Muscle layer of duodenum (tissue), 2 donors: ENCODE measurements at regions not wholly inside any gene's neighbourhood (a gene's known extent, or its start where the extent isn't known, plus 50 kb on each side); places are given as distances from the start of the nearest gene placed in this dataset.
"Not testable (repeated sequence)": the region's sequence is repeated elsewhere in the genome, so short reads cannot be mapped to it uniquely, and the experiment has no call there.

Source experiments
- H3K27ac ChIP-seq: one replicate; pipeline ENCODE4 v1.7.0; 2013; ENCODE audit warnings: mild to moderate bottlenecking, low read length
- H3K27me3 ChIP-seq: one replicate; pipeline ENCODE4 v1.7.0; 2013; ENCODE audit warnings: low read depth, mild to moderate bottlenecking, control low read depth, low read length
- H3K36me3 ChIP-seq, 2 donors: one replicate each; pipeline ENCODE4 v1.7.0; 2013; ENCODE audit warnings: low read length in 2 of 2, control low read depth in 1 of 2, mild to moderate bottlenecking in 1 of 2; ENCODE audit not compliant: insufficient read depth in 2 of 2, control insufficient read depth in 1 of 2
- H3K4me1 ChIP-seq, 2 donors: one replicate each; pipeline ENCODE4 v1.7.0; 2013; ENCODE audit warnings: low read length in 2 of 2, mild to moderate bottlenecking in 2 of 2, control low read depth in 1 of 2, moderate library complexity in 1 of 2; ENCODE audit not compliant: insufficient read depth in 2 of 2, control insufficient read depth in 1 of 2
- H3K4me3 ChIP-seq, 2 donors: one replicate each; pipeline ENCODE4 v1.7.0; 2013; ENCODE audit warnings: low read length in 2 of 2, low read depth in 1 of 2, mild to moderate bottlenecking in 1 of 2
- H3K9me3 ChIP-seq, 2 donors: one replicate each; pipeline ENCODE4 v1.7.0; 2013; ENCODE audit warnings: low read length in 2 of 2, control low read depth in 1 of 2, mild to moderate bottlenecking in 1 of 2; ENCODE audit not compliant: control insufficient read depth in 1 of 2
- donor health status: healthy.

- Histone ChIP-seq H3K27ac (no peak overlapping the region), H3K4me3 (no peak overlapping the region), H3K9me3 (peaks cover 0 to 5% of the 10 kb centered on the region in 2 donors), H3K27me3 (no peaks in the 10 kb centered on the region), H3K4me1 (no peaks in the 10 kb centered on the region), H3K36me3 (no peaks in the 10 kb centered on the region)
Measured at GRCh38 chr3:80668600-80669294, 900.9 kb upstream of the ROBO1 start.

GRCh38 chr3:80668100-80668499, 900.3 kb upstream of the ROBO1 start:
- H3K4me1 ChIP-seq: no peaks in the 10 kb centered on the region
- no peaks in the 10 kb centered on the region for H3K36me3 ChIP-seq
- H3K27ac ChIP-seq: no peak overlapping the region
- peaks cover 0 to 5% of the 10 kb centered on the region in 2 donors for H3K9me3 ChIP-seq
- no peak overlapping the region for H3K4me3 ChIP-seq
- no peaks in the 10 kb centered on the region for H3K27me3 ChIP-seq

- H3K36me3 ChIP-seq: no peaks in the 10 kb centered on the region
- no peak overlapping the region for H3K4me3 ChIP-seq
- peaks cover 0 to 3% of the 10 kb centered on the region in 2 donors for H3K9me3 ChIP-seq
- H3K4me1 ChIP-seq: no peaks in the 10 kb centered on the region
- H3K27me3 ChIP-seq: no peaks in the 10 kb centered on the region
- no peak overlapping the region for H3K27ac ChIP-seq
Measured at GRCh38 chr3:80663426-80663825, 895.6 kb upstream of the ROBO1 start.

GRCh38 chr3:80655216-80655615, 887.4 kb upstream of the ROBO1 start:
- no peaks in the 10 kb centered on the region for H3K9me3 ChIP-seq
- no peak overlapping the region for H3K27ac ChIP-seq
- H3K4me3 ChIP-seq: no peak overlapping the region

GRCh38 chr3:80649170-80649569, 881.4 kb upstream of the ROBO1 start:
- Histone ChIP-seq H3K4me1 (no peaks in the 10 kb centered on the region), H3K27ac (no peak overlapping the region), H3K36me3 (no peaks in the 10 kb centered on the region), H3K4me3 (no peak overlapping the region), H3K27me3 (no peaks in the 10 kb centered on the region), H3K9me3 (no peaks in the 10 kb centered on the region)

More at GRCh38 chr3:80655216-80655615, 887.4 kb upstream of the ROBO1 start:
- no peaks in the 10 kb centered on the region for H3K4me1 ChIP-seq
- H3K36me3 ChIP-seq: no peaks in the 10 kb centered on the region
- H3K27me3 ChIP-seq: no peaks in the 10 kb centered on the region

GRCh38 chr3:80643421-80643820, 875.6 kb upstream of the ROBO1 start:
- no peaks in the 10 kb centered on the region for H3K4me1 ChIP-seq
- no peak overlapping the region for H3K4me3 ChIP-seq
- no peaks in the 10 kb centered on the region for H3K9me3 ChIP-seq
- H3K27ac ChIP-seq: no peak overlapping the region
- H3K27me3 ChIP-seq: no peaks in the 10 kb centered on the region
- H3K36me3 ChIP-seq: no peaks in the 10 kb centered on the region

GRCh38 chr3:80618295-80619256, 850.8 kb upstream of the ROBO1 start:
- Histone ChIP-seq H3K4me3 (no peak overlapping the region), H3K36me3 (no peaks in the 10 kb centered on the region), H3K4me1 (no peaks in the 10 kb centered on the region), H3K27me3 (no peaks in the 10 kb centered on the region), H3K27ac (no peak overlapping the region), H3K9me3 (no peaks in the 10 kb centered on the region)

GRCh38 chr3:80612366-80612765, 844.6 kb upstream of the ROBO1 start:
- Histone ChIP-seq H3K9me3 (no peaks in the 10 kb centered on the region), H3K36me3 (no peaks in the 10 kb centered on the region), H3K4me1 (no peaks in the 10 kb centered on the region), H3K27me3 (no peaks in the 10 kb centered on the region), H3K4me3 (no peak overlapping the region), H3K27ac (no peak overlapping the region)

- H3K27me3 ChIP-seq, H3K36me3 ChIP-seq, H3K4me1 ChIP-seq, H3K9me3 ChIP-seq, H3K27ac ChIP-seq, H3K4me3 ChIP-seq: not testable (repeated sequence)
Measured at GRCh38 chr3:80608072-80608471, 840.3 kb upstream of the ROBO1 start.

- no peaks in the 10 kb centered on the region for H3K36me3 ChIP-seq
Measured at GRCh38 chr3:80606073-80606472, 838.3 kb upstream of the ROBO1 start.

GRCh38 chr3:80601479-80601878, 833.7 kb upstream of the ROBO1 start:
- Histone ChIP-seq H3K9me3 (no peaks in the 10 kb centered on the region), H3K27me3 (no peaks in the 10 kb centered on the region), H3K4me1 (no peaks in the 10 kb centered on the region), H3K4me3 (no peak overlapping the region), H3K36me3 (no peaks in the 10 kb centered on the region), H3K27ac (no peak overlapping the region)

More at GRCh38 chr3:80606073-80606472, 838.3 kb upstream of the ROBO1 start:
- no peaks in the 10 kb centered on the region for H3K4me1 ChIP-seq
- H3K4me3 ChIP-seq: no peak overlapping the region
- no peak overlapping the region for H3K27ac ChIP-seq
- no peaks in the 10 kb centered on the region for H3K27me3 ChIP-seq
- H3K9me3 ChIP-seq: no peaks in the 10 kb centered on the region
